ENCODE measurements at regions not wholly inside any gene's neighbourhood (a gene's known extent, or its start where the extent isn't known, plus 50 kb on each side); places are given as distances from the start of the nearest gene placed in this dataset.

DNA sequence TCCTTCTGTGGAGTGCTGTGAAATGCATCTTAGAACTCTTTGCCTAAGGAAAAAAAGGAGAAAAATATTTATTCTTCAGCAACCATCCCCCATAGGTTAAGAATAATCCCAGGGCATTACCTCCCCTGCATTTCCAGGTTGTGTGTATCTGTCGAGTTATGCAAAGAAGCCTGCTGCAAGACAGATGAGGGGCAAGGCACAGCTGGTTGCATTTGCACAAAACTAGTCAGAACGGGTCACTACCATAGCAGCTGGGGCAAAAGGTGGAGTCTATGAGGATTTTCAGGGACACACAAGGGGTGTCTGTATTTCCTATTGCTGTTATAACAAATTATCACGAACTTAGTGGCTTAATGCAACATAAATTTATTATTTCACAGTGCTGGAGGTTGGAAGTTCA is 443.4 kb upstream of the C1orf87 start:
- TF ChIP-seq POLR2A (IDR thresholded peaks at IDR 0.05; ENCODE audit: borderline replicate concordance, extremely low read depth, insufficient read depth, insufficient read length) (no peak), ATF3 (IDR thresholded peaks at IDR 0.05) (no peak), CTCF (IDR thresholded peaks at IDR 0.05 in 2 of 3, conservative IDR thresholded peaks at IDR 0.05 in 1 of 3; ENCODE audit: borderline replicate concordance in 1 of 3, insufficient read depth in 1 of 3, low read depth in 2 of 3, low read length in 2 of 3) (no peak), SP1 (IDR thresholded peaks at IDR 0.05; ENCODE audit: low read depth) (no peak), EZH2 (IDR thresholded peaks at IDR 0.05) (no peak), ZBTB33 (IDR thresholded peaks at IDR 0.05; ENCODE audit: extremely low read depth, insufficient replicate concordance, low read length) (no peak), POLR2AphosphoS5 (IDR thresholded peaks at IDR 0.05; ENCODE audit: low read depth, low read length) (no peak), MAX (IDR thresholded peaks at IDR 0.05) (no peak), TCF7L2 (IDR thresholded peaks at IDR 0.05; ENCODE audit: borderline replicate concordance, extremely low read depth, insufficient read depth, insufficient read length) (no peak), EZH2phosphoT487 (IDR thresholded peaks at IDR 0.05; ENCODE audit: borderline replicate concordance) (no peak), ZFX (IDR thresholded peaks at IDR 0.05) (no peak), RAD21 (IDR thresholded peaks at IDR 0.05; ENCODE audit: low read depth) (no peak), CBX3 (IDR thresholded peaks at IDR 0.05; ENCODE audit: low read depth) (no peak), JUND (IDR thresholded peaks at IDR 0.05) (no peak)

Data from HCT116 (cell line).